K562 (cell line): ENCODE measurements at regions not wholly inside any gene's neighbourhood (a gene's known extent, or its start where the extent isn't known, plus 50 kb on each side); places are given as distances from the start of the nearest gene placed in this dataset.

Source experiments
- CBX1 ChIP-seq: sonication (generic); IDR thresholded peaks from 2 replicates; pipeline ENCODE4 v1.6.1; 2016; ENCODE audit warnings: antibody characterized with exemption, low read depth, mild to moderate bottlenecking
- CHD1 ChIP-seq: fragments of 200-600 bp; sonication (generic); IDR thresholded peaks from one replicate; pipeline ENCODE4 v1.6.1; 2012; ENCODE audit warnings: mild to moderate bottlenecking, moderate library complexity, low read length, inconsistent platforms
- EGR1 ChIP-seq: fragments of 450-650 bp; conservative IDR thresholded peaks from 2 replicates; pipeline ENCODE4 v1.6.1; 2017; ENCODE audit warnings: mild to moderate bottlenecking
- FOXK1 ChIP-seq: sonication (generic); formaldehyde crosslinking; IDR thresholded peaks from 2 replicates; pipeline ENCODE4 v1.8.0; 2022; ENCODE audit warnings: missing genetic modification reagents, mild to moderate bottlenecking, borderline replicate concordance
- MBD2 ChIP-seq: sonication (generic); IDR thresholded peaks from 2 replicates; pipeline ENCODE4 v1.6.1; 2016; ENCODE audit warnings: low read depth, borderline replicate concordance
- MXI1 ChIP-seq: IDR thresholded peaks from 2 replicates; pipeline ENCODE4 v1.6.1; 2011; ENCODE audit warnings: low read depth, mild to moderate bottlenecking, improper control_type of control experiment, low read length
- TCF7 ChIP-seq: sonication (generic); IDR thresholded peaks from 2 replicates; pipeline ENCODE4 v1.6.1; 2016; ENCODE audit warnings: antibody characterized with exemption, borderline replicate concordance
- TOE1 ChIP-seq, 2 experiments: fragments of 450-650 bp in 1 of 2; sonication (generic) in 1 of 2; formaldehyde crosslinking in 1 of 2; IDR thresholded peaks; 2 replicates each; pipeline versions ENCODE4 v1.7.1 to v1.8.0; 2016 to 2022; ENCODE audit warnings: borderline replicate concordance in 2 of 2, mild to moderate bottlenecking in 2 of 2, antibody characterized with exemption in 1 of 2, inconsistent platforms in 1 of 2, low read depth in 1 of 2, missing genetic modification reagents in 1 of 2, moderate library complexity in 1 of 2
- TF ChIP-seq, protein P1 (sequence below): sonication (generic); formaldehyde crosslinking; IDR thresholded peaks from 2 replicates; pipeline ENCODE4 v1.8.0; 2022; ENCODE audit warnings: missing genetic modification reagents, mild to moderate bottlenecking, moderate library complexity, borderline replicate concordance
- TF ChIP-seq, protein P2 (sequence below): sonication (generic); formaldehyde crosslinking; IDR thresholded peaks from 2 replicates; pipeline ENCODE4 v1.8.0; 2022; ENCODE audit warnings: mild to moderate bottlenecking, missing genetic modification reagents, borderline replicate concordance

DNA sequence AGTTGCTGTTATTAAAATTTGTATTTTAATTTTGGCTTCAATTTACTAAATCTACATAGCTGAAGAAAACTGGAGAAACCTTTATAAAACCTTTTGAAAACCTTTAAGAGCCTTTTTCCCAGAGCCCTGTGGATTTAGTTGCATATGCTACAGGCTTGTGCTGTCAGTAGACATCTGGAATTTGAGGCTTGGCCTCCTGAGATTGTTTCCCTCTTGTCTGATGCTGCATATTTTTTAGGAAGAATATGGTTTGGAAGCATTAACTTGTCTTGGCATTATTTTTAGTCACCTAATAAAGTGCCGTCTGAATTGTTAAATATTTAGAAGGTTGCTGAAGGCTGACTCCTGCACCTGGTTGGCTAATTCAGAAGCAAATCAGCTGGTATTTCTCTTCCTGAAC, 369.4 kb downstream of the UTRN start:
- TF ChIP-seq CBX1 (no peak), MXI1 (no peak), TOE1 (IDR thresholded peaks at IDR 0.05; ENCODE audit: borderline replicate concordance) (no peak), TOE1 (CRISPR knock-in tag; IDR thresholded peaks at IDR 0.05; ENCODE audit: borderline replicate concordance, low read depth) (no peak), CHD1 (no peak), TCF7 (no peak), FOXK1 (no peak), EGR1 (no peak), MBD2 (no peak)
- TF ChIP-seq, protein P1, sequence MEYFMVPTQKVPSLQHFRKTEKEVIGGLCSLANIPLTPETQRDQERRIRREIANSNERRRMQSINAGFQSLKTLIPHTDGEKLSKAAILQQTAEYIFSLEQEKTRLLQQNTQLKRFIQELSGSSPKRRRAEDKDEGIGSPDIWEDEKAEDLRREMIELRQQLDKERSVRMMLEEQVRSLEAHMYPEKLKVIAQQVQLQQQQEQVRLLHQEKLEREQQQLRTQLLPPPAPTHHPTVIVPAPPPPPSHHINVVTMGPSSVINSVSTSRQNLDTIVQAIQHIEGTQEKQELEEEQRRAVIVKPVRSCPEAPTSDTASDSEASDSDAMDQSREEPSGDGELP (CRISPR knock-in tag) = no peak
- TF ChIP-seq, protein P2, sequence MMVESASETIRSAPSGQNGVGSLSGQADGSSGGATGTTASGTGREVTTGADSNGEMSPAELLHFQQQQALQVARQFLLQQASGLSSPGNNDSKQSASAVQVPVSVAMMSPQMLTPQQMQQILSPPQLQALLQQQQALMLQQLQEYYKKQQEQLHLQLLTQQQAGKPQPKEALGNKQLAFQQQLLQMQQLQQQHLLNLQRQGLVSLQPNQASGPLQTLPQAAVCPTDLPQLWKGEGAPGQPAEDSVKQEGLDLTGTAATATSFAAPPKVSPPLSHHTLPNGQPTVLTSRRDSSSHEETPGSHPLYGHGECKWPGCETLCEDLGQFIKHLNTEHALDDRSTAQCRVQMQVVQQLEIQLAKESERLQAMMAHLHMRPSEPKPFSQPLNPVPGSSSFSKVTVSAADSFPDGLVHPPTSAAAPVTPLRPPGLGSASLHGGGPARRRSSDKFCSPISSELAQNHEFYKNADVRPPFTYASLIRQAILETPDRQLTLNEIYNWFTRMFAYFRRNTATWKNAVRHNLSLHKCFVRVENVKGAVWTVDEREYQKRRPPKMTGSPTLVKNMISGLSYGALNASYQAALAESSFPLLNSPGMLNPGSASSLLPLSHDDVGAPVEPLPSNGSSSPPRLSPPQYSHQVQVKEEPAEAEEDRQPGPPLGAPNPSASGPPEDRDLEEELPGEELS (CRISPR knock-in tag) = no peak
